Activated naive CD4-positive, alpha-beta T cell treated with anti-CD3 and anti-CD28 coated beads for 36 hours (primary cell): ENCODE measurements at regions not wholly inside any gene's neighbourhood (a gene's known extent, or its start where the extent isn't known, plus 50 kb on each side); places are given as distances from the start of the nearest gene placed in this dataset.
"Not testable (repeated sequence)": the region's sequence is repeated elsewhere in the genome, so short reads cannot be mapped to it uniquely, and the experiment has no call there.

ENCODE experiments used
- CTCF ChIA-PET: fragments of 350-600 bp; sonication (Branson Sonifier 250); formaldehyde crosslinking; loops from one replicate; lab custom pipeline; 2021; ENCODE audit warnings: antibody characterized with exemption; lab: Charles Lee
- DNase-seq: peaks from one replicate; pipeline ENCODE4 v3.0.0-alpha.2; 2020
- H3K27ac Mint-ChIP-seq: one replicate; pipeline ENCODE4 v1.8.0; 2021; ENCODE audit warnings: mild to moderate bottlenecking, mixed read lengths
- H3K27me3 Mint-ChIP-seq: one replicate; pipeline ENCODE4 v1.8.0; 2021; ENCODE audit warnings: low read depth, mixed read lengths
- H3K36me3 Mint-ChIP-seq: one replicate; pipeline ENCODE4 v1.8.0; 2021; ENCODE audit warnings: low read depth, mixed read lengths
- H3K4me1 Mint-ChIP-seq: one replicate; pipeline ENCODE4 v1.8.0; 2021; ENCODE audit warnings: low read depth, mixed read lengths
- H3K4me3 Mint-ChIP-seq: one replicate; pipeline ENCODE4 v1.8.0; 2021; ENCODE audit warnings: mild to moderate bottlenecking, moderate library complexity, mixed read lengths
- H3K9me3 Mint-ChIP-seq: one replicate; pipeline ENCODE4 v1.8.0; 2021; ENCODE audit warnings: mixed read lengths
- intact Hi-C: fragments of 100-400 bp; cut with micrococcal nuclease; formaldehyde crosslinking; loops from one replicate; pipeline ENCODE4 v1.15.1; 2023

- no peak overlapping the region for H3K4me3 Mint-ChIP-seq
- CTCF ChIA-PET = no interaction called here
- peaks cover 21% of the 10 kb centered on the region for H3K9me3 Mint-ChIP-seq
- no peaks in the 10 kb centered on the region for H3K4me1 Mint-ChIP-seq
- no peaks in the 10 kb centered on the region for H3K27me3 Mint-ChIP-seq
- intact Hi-C loops = no loop called here
- H3K27ac Mint-ChIP-seq = no peak overlapping the region
- no peak for DNase-seq
- H3K36me3 Mint-ChIP-seq = peaks cover 11% of the 10 kb centered on the region
These were observed 3929.2 kb upstream of the OR11H1 start for GRCh38 chr22:11598492-11599440.

DNA sequence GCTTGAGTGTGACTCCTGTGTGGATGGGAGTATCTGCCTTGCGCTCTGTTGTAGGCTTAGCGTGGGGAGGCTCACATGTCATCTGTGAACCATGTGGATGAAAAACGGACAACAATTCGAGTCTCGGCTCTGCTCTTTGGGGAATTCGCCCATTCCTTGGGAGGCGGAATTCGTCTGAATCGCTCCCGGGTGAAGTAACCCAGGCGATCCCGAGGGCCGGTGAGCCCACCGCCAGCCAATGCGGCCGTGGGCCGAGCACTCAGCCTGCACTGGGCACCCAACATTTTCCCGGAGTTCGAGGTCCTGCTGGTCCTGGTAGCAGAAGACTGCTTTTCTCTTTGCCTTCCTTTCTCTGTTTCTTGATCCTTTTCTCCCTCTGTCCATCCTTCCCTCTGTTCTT is 3928.5 kb upstream of the OR11H1 start:
- intact Hi-C loops, DNase-seq, H3K4me3 Mint-ChIP-seq, H3K27ac Mint-ChIP-seq, H3K4me1 Mint-ChIP-seq, H3K27me3 Mint-ChIP-seq, CTCF ChIA-PET: not testable (repeated sequence)
- peaks cover 21% of the 10 kb centered on the region for H3K9me3 Mint-ChIP-seq
- H3K36me3 Mint-ChIP-seq = peaks cover 11% of the 10 kb centered on the region

DNA sequence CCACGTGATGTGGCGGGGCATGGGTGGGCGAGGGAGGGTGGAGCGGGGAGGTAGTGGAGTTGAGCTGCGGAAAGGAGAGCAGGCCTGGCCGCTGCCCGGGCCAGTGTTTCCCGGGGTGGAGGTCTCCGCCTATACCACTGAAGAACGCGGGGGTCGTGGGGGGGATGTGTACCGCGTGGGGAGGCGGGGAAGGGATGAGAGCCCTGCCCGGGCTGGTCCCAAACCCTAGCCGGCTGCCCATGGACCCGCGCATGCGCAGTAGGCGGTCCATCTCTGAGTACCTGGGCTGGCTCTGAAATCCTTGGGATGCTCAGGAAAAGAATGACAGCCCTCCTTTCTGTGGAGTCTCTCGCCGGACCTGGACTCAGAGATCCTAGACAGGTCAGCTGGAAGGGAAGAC is 3927.8 kb upstream of the OR11H1 start:
- CTCF ChIA-PET, H3K27me3 Mint-ChIP-seq, H3K4me3 Mint-ChIP-seq, H3K4me1 Mint-ChIP-seq, DNase-seq, H3K27ac Mint-ChIP-seq, intact Hi-C loops: not testable (repeated sequence)
- Mint-ChIP-seq H3K9me3 (peaks cover 18% of the 10 kb centered on the region), H3K36me3 (peaks cover 11% of the 10 kb centered on the region)

GRCh38 chr22:11600896-11601890 is 3926.8 kb upstream of the OR11H1 start:
- CTCF ChIA-PET, H3K4me1 Mint-ChIP-seq, H3K27ac Mint-ChIP-seq, intact Hi-C loops, H3K4me3 Mint-ChIP-seq, H3K27me3 Mint-ChIP-seq, DNase-seq: not testable (repeated sequence)
- Mint-ChIP-seq H3K36me3 (peaks cover 11% of the 10 kb centered on the region), H3K9me3 (peaks cover 21% of the 10 kb centered on the region)

DNA sequence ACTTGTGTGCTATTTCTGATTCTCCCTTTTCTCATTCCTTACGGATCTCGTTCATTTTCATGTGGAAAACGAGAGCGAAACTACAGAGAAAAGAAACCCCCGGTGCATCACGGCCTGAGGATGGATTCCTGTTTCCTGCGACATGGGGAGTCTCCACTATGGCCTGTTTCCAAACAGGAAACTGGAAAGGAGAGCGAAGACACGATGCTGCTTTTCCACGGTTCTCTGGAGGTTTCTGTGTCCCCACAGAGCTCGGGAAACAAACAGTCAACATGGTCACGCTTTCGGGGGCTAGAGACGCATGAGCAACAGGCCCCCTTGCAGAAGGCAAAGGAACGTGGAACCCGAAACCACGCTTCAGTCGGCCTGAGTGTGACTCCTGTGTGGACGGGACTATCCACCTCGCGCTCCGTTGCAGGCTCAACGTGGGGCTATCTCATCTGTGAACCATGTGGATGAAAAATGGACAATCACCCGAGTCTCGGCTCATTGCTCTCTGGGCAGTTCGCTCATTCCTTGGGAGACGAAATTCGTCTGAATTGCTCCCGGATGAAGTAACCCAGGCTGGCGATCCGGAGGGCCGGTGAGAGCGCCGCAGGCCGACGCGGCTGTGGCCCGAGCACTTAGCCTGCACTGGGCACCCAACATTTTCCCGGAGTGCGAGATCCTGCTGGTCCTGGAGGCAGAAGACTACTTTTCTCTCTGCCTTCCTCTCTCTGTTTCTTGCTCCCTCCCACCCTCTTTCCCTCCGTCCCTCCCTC is 3923.2 kb upstream of the OR11H1 start:
- CTCF ChIA-PET, H3K27me3 Mint-ChIP-seq, H3K27ac Mint-ChIP-seq, H3K36me3 Mint-ChIP-seq, H3K4me1 Mint-ChIP-seq, H3K4me3 Mint-ChIP-seq, intact Hi-C loops, DNase-seq: not testable (repeated sequence)
- H3K9me3 Mint-ChIP-seq = peaks cover 19% of the 10 kb centered on the region

GRCh38 chr22:11605468-11605981 is 3922.5 kb upstream of the OR11H1 start:
- intact Hi-C loops = no loop called here
- Mint-ChIP-seq H3K4me3 (no peak overlapping the region), H3K27me3 (no peaks in the 10 kb centered on the region), H3K27ac (no peak overlapping the region), H3K36me3 (peaks cover 8% of the 10 kb centered on the region), H3K4me1 (no peaks in the 10 kb centered on the region), H3K9me3 (peaks cover 23% of the 10 kb centered on the region)
- CTCF ChIA-PET = no interaction called here
- DNase-seq = no peak

- H3K36me3 Mint-ChIP-seq, H3K27me3 Mint-ChIP-seq, H3K27ac Mint-ChIP-seq, DNase-seq, intact Hi-C loops, H3K4me3 Mint-ChIP-seq, H3K4me1 Mint-ChIP-seq: not testable (repeated sequence)
- CTCF ChIA-PET = interaction anchor here (0.6 kb wide), 1 partner anchor 20 kb away, joined by 3 read pairs; no protein-coding TSS in a partner anchor
- H3K9me3 Mint-ChIP-seq = peaks cover 28% of the 10 kb centered on the region
These were observed 3921.7 kb upstream of the OR11H1 start for GRCh38 chr22:11606047-11607000.

GRCh38 chr22:11607215-11607614 is 3920.8 kb upstream of the OR11H1 start:
- DNase-seq, H3K36me3 Mint-ChIP-seq, H3K27ac Mint-ChIP-seq, H3K4me1 Mint-ChIP-seq, H3K27me3 Mint-ChIP-seq, H3K4me3 Mint-ChIP-seq, intact Hi-C loops, CTCF ChIA-PET: not testable (repeated sequence)
- peaks cover 33% of the 10 kb centered on the region for H3K9me3 Mint-ChIP-seq

GRCh38 chr22:11608486-11608885 is 3919.5 kb upstream of the OR11H1 start:
- CTCF ChIA-PET, H3K36me3 Mint-ChIP-seq: not testable (repeated sequence)
- peaks cover 39% of the 10 kb centered on the region for H3K9me3 Mint-ChIP-seq

GRCh38 chr22:11609193-11609592 is 3918.8 kb upstream of the OR11H1 start:
- peaks cover 41% of the 10 kb centered on the region for H3K9me3 Mint-ChIP-seq
- intact Hi-C loops, H3K27ac Mint-ChIP-seq: not testable (repeated sequence)

More at GRCh38 chr22:11608486-11608885, 3919.5 kb upstream of the OR11H1 start:
- intact Hi-C loops, H3K4me3 Mint-ChIP-seq, H3K27me3 Mint-ChIP-seq, H3K27ac Mint-ChIP-seq, H3K4me1 Mint-ChIP-seq, DNase-seq: not testable (repeated sequence)

DNA sequence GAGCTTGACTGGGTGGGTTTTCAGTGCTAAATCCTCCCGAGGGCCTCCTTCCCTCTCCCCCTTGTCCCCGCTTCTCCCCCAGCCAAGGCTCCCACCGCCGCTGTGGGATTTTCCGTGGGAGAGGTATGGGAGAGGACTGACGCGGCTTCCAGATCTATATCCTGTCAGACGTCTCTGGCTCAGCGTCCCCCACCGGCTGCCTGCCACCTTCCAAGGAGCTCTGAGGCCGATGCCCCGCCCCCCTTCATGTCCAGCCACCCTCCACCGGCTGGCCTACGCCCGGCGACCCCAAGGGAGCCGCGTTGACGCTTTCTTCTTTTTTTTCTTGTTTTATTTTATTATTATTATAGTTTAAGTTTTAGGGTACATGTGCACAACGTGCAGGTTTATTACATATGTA is 3916.7 kb upstream of the OR11H1 start:
- H3K27ac Mint-ChIP-seq, CTCF ChIA-PET, H3K36me3 Mint-ChIP-seq, intact Hi-C loops, H3K4me1 Mint-ChIP-seq, H3K4me3 Mint-ChIP-seq, H3K27me3 Mint-ChIP-seq, DNase-seq: not testable (repeated sequence)
- peaks cover 51% of the 10 kb centered on the region for H3K9me3 Mint-ChIP-seq

More at GRCh38 chr22:11609193-11609592, 3918.8 kb upstream of the OR11H1 start:
- H3K36me3 Mint-ChIP-seq, H3K4me1 Mint-ChIP-seq, H3K4me3 Mint-ChIP-seq, DNase-seq, CTCF ChIA-PET, H3K27me3 Mint-ChIP-seq: not testable (repeated sequence)
